ENCODE measurements at regions not wholly inside any gene's neighbourhood (a gene's known extent, or its start where the extent isn't known, plus 50 kb on each side); places are given as distances from the start of the nearest gene placed in this dataset. TPM values are rescaled to one million over a fixed set of nuclear protein-coding genes. Genes with fewer than 3 reads are reported as not detected.

Small RNA genes in the stretch of these regions (small RNA-seq; reads per million reads assigned to genes)
- gene AC018692.3 = not detected
- 0.24 reads per million for gene RF00003
- gene RF00156 = not detected
- gene RN7SL52P = not detected
